HTR-8/SVneo (cell line): ENCODE measurements at regions not wholly inside any gene's neighbourhood (a gene's known extent, or its start where the extent isn't known, plus 50 kb on each side); places are given as distances from the start of the nearest gene placed in this dataset.

Experiments used
- DNase-seq: peaks from one replicate; pipeline ENCODE4 v3.0.0; 2011; ENCODE audit warnings: low spot score, mixed read lengths; ENCODE audit not compliant: insufficient read length
- FAIRE-seq: peaks from 2 replicates; lab custom pipeline; 2011; peaks lifted over from hg19 to GRCh38; lab: Jason Lieb, UNC

GRCh38 chr6:134722200-134722870 is 227.6 kb downstream of the ALDH8A1 start:
- FAIRE-seq, result no peak
- DNase-seq, result no peak

DNA sequence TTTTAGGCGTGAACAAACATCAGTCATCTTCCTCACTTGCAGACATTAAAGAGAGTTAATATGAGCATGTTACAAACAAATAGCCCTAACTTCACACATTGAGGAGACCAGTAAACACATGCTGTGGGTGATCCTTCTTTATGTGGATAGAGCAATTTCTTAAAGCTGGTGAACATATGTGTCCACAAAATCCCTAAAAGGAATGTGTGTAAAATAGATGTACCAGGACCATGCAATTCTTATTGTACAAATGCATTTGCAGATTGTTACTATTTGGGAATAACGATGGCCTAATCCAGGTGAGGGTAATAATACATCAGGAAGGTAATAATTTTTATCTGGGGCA is 228.9 kb downstream of the ALDH8A1 start:
- DNase-seq (no peak), FAIRE-seq (no peak)

DNA sequence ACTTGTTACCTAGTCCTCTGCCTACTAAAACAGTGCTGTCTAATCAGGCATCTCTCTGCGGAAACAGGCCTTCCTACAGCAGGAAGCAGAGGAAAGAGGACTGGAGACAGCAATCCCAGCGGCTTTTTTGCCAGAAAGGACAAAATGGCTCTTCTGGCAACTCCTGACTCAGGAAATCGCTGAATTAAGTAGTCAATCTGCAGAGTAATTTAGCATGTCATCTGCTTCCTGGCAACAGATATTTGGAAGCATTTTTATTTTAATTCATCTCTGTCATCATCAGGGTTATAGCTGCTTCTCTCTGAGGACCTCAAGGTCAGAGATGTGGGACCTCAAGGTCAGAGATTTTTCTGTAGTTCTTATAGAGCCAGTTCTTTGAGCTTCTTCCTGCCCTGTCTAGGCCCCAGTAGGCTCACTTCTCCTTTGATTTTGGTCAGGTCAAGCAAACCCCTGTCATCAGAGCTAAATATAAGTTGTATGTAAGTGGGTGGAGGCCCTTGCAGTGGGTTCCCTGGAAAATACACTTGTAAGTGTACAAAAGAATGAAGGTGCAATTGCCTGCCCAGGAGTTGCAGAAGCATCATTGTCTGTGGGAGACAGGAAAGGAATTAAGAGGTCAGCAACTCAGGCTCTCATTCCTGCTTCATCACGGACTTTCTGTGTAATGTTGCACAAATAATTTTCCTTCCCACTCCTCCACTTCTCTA is 229.4 kb downstream of the ALDH8A1 start:
- FAIRE-seq, result no peak

GRCh38 chr6:134719911-134720310 is 230.0 kb downstream of the ALDH8A1 start:
- FAIRE-seq (no peak), DNase-seq (no peak)

More for the DNA sequence above, 229.4 kb downstream of the ALDH8A1 start:
- DNase-seq, result no peak

DNA sequence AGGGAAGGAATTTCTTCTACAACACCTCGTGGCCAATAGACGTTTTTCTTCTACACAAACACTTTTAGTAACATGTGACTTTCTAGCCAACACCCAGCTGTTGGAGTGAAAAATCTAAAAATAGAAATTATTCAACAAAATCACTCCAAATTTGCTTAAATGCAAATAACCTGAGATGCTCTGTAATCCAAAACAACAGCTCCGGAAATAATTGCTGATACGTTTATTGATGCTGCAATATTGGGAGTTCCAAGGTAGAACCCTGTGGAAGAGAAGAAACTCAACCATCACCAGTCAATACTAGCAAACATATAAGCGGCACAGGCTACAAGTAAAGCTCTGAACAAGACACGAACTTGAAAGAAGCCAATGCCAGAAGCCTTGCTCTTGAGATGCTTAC is 230.6 kb downstream of the ALDH8A1 start:
- FAIRE-seq (no peak), DNase-seq (no peak)

- DNase-seq, result no peak
- FAIRE-seq, result no peak
Observed at GRCh38 chr6:134714679-134715078, 235.2 kb downstream of the ALDH8A1 start.

DNA sequence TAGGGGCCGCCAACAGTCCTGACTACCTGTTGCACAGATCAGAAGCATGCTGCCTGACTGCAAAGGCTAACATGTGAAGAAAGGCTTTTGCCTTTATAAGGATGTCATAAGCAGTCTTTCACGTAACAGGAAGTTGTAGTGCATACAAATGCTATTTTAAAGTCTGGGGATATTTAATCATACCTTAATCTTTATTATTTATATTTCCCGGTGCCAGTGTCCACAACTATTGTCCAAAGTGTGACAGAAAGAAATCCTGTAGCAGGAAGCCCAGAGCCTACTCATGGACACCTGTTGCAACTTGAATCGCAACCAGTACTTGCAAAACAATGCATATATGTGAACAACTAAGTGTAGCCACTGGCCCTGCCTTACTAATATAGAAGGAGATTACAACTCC is 235.8 kb downstream of the ALDH8A1 start:
- FAIRE-seq, result no peak
- no peak for DNase-seq

DNA sequence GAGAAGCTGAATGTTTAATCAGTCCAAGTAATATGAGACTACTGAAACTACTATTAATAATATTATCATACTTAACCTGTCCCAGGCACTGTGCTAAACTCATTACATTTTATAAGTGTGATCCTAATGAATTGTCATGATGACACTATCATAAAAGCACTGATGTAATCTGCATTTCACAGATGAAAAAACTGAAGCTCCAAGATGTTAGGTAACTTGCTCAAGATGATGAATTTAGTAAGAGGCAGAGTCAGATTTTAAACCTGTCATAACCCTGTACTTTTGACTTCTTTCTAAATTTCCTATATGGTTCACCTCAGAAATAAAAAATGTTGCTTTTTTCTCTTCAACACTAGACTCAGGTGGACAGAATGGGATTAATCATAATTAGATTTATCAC is 237.6 kb downstream of the ALDH8A1 start:
- FAIRE-seq (no peak), DNase-seq (no peak)

DNA sequence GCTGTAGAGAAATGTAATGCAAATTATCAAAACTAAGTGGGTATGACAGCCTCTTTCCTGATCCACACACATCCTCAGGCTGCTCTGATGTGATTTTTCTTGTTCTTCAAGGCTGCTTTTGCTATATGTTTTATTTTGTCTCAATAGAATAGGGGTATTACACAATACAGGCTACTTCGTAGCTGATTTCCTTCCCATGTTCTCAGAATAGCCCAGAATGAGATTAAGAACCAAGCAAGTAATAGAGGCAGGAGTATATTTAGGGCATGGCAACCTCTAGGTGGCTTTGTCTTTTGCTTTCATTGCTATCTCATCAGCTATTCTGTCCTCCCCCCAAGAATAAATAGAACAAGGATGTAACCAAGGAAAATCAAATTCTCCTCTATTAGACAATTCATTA is 241.8 kb downstream of the ALDH8A1 start:
- FAIRE-seq (no peak), DNase-seq (no peak)

GRCh38 chr6:134707342-134708031 is 242.4 kb downstream of the ALDH8A1 start:
- FAIRE-seq, result no peak
- no peak for DNase-seq

GRCh38 chr6:134706806-134707205 is 243.1 kb downstream of the ALDH8A1 start:
- no peak for DNase-seq
- no peak for FAIRE-seq

- FAIRE-seq (no peak), DNase-seq (no peak)
Observed at GRCh38 chr6:134706153-134706552, 243.7 kb downstream of the ALDH8A1 start.

GRCh38 chr6:134703206-134703605 is 246.7 kb downstream of the ALDH8A1 start:
- FAIRE-seq (no peak), DNase-seq (no peak)

GRCh38 chr6:134702279-134702678 is 247.6 kb downstream of the ALDH8A1 start:
- FAIRE-seq (no peak), DNase-seq (no peak)

DNA sequence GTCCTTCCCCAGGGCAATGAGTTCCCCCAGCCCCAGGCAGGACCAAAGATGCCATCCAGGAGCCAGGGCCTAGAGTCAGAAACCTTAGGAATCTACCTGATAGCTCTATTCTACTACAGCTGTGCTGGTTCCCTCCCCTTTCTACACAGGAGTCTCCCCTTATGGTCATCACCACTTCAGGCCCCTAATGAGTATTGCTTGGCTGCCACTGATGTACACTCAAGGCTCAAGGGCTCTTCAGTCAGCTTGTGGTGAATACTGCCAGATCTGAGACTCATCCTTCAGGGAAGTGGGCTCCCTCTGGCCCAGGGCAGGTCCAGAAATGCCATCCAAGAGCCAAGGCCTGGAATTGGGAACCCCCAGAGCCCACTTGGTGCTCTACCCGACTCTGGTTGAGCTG is 248.6 kb downstream of the ALDH8A1 start:
- DNase-seq, result no peak
- FAIRE-seq, result no peak

GRCh38 chr6:134698228-134698627 is 251.7 kb downstream of the ALDH8A1 start:
- DNase-seq (no peak), FAIRE-seq (no peak)

GRCh38 chr6:134692008-134692407 is 257.9 kb downstream of the ALDH8A1 start:
- no peak for FAIRE-seq
- DNase-seq, result no peak

DNA sequence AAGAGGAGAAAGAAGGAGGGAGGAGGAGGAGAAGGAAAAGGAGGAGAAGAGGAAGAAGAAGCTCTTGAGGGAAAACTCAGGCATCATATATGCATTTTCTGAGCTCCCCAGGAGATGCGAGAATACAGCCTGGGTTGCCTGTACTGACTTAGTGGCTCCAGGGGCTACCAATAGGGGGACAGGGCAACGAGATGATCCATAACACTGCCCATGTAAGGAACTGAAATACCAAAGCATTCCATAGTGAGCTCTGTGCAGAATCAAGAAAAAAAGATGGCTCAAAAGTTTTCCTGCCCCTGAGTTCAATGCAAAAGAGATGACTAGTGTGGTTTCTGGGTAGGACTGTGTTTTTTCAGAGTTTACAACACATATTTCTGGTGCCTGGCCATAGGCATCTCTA is 258.7 kb downstream of the ALDH8A1 start:
- FAIRE-seq (no peak), DNase-seq (no peak)

GRCh38 chr6:134690048-134690447 is 259.9 kb downstream of the ALDH8A1 start:
- DNase-seq, result no peak
- FAIRE-seq, result no peak

DNA sequence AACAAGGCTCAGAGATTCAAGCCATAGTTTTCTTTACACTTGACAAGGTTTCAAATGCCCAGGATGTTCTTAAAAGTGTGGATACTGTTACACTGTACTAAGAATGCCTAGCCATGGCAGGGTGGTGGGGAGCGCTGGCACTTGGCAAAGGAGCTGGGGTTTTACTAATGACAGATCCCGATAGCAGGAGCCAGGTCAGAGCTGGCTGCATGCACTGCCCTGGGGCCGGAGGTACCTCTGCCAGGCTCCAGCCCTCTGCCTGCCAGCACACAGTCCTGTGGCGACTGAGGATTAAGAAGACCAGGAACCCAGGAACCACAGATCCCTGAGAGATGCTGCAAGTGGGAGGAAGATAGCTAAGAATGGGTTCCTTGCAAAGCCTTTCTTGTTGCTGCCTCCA is 260.3 kb downstream of the ALDH8A1 start:
- FAIRE-seq, result no peak
- DNase-seq, result no peak

GRCh38 chr6:134689177-134689576 is 260.7 kb downstream of the ALDH8A1 start:
- FAIRE-seq, result no peak
- no peak for DNase-seq
